NCI-H2227 treated with DMSO at 0.1 percent for 48 hours (cell line): ENCODE measurements at regions not wholly inside any gene's neighbourhood (a gene's known extent, or its start where the extent isn't known, plus 50 kb on each side); places are given as distances from the start of the nearest gene placed in this dataset.

ENCODE experiments used
- DNase-seq: peaks from one replicate; lab custom pipeline; 2025; lab: John Stamatoyannopoulos, UW

DNA sequence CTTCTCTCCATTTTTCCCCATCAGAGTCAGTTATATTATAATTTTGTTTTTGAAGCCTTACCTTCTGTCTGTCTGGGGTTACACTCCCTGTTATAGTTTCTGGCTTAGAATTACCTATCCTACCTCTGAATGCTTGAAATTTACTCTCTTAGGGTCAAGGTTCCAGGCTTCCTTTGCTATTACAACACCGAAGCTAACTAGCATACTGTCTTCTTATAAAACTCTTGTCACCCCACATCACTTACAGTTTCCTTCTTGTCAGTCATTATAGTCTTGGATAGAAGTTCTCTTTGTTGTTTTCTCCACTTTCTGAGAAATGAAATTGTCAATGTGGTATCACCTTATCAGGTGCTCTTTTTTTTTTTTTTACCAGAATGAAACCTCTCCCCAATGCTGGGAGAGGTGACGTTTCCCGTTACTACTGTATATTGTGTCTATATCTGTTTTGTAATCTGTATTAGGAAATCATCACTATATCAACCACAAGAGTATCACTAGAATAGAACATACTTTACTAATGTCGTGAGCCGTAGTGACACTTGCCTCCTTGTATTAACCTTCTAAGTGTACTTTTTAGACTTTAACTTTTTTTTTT, 69.2 kb upstream of the PSMA6 start:
- DNase-seq: no peak

DNA sequence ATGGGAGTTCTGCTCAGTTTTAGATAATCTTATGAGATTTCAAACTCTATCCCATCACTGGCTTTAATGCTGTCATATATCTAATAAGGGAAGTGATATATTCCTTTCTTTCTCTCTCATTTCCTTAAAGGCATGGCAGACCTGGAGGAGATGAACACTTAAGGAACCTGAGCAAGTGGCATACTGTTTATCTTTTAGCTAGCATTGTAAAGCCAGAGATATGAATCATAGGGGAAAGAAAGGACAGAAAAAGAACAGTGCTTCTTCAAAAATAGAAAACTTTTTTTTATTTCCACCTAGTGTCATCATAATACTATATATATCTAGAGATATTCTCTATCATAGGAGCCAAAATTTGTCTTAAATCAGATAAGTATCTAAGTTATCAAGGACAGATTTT, 68.3 kb upstream of the PSMA6 start:
- no peak for DNase-seq

DNA sequence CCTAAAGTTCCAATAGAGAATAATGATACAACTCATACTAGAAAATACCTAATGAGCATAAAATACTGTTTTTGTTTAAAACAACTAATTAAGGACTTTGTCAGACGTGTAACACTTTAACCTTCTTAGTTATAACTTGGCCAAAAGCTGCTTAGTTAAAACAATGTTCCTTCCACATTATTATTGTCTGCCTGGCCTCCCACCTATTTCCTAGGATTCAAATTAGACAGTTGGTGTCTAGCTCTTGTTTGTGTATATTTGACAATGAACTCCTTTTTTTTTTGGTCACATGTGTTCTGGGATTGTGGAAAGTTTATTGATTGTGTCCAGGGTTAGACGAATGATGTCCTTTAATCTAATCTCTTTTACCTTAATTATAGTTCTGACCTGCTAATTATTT, 67.6 kb upstream of the PSMA6 start:
- no peak for DNase-seq

DNA sequence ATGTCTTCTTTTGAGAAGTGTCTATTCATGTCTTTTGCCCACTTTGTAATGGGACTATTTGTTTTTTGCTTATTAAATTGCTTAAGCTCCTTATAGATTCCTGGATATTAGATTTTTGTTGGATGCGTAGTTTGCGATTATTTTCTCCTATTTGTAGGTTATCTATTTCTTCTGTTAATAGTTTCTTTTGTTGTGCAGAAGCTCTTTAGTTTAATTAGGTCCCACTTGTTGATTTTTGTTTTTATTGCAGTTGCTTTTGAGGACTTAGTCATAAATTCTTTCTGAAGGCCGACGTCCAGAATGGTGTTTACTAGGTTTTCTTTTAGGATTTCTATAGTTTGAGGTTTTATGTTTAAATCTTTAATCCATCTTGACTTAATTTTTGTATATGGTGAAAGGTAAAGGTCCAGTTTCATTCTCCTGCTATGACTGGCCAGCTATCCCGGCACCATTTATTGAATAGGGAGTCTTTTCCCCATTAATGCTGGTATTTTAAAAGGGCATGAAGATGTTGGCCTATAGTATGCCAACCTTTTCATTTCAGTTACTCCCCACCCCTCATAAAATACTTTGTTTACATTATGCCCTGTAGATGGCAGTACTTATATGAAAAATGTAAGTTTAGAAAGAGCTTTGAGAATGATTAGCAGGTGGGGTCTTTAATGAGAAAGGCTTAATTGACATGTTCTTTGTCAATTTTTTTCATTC, 62.9 kb upstream of the PSMA6 start:
- no peak for DNase-seq

DNA sequence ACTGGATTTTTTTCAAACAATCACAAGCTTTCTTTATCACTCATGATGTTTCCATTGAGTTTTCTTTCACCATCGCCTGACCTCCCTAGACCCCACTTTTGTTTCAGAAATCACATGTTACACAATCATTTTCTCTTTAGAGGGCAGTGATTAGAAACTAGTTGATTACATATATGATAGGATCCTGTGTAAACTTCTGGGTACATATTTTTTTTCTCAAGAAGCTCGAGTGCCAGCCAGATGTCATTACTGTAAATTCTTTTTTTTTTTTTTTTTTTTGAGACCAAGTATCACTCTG, 62.4 kb upstream of the PSMA6 start:
- no peak for DNase-seq

DNA sequence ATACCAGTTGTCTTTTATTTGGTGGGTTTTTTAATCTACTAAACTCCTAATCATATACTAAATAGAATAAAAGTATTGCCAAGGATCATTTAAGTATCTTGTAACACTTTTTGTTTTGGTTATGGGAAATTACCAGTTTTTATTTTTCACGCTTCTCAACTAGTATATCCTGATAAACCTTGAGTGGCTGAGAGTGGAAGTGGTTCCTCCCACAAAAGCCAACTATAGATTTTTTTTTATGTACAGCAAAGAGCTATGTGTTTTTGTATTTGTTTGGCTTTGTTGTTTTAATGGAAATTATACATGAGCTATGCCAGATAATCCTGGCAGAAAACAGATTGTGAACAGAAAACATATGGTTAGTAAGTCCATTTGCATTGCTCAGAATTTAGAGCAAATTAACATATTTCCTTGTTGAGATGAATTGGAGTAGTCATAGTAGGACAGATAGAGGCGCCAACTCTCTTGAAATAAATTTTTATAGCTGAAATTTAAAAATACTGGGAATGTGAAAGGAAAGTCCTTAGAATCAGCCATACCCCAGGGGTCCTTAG, 60.9 kb upstream of the PSMA6 start:
- DNase-seq: no peak

DNA sequence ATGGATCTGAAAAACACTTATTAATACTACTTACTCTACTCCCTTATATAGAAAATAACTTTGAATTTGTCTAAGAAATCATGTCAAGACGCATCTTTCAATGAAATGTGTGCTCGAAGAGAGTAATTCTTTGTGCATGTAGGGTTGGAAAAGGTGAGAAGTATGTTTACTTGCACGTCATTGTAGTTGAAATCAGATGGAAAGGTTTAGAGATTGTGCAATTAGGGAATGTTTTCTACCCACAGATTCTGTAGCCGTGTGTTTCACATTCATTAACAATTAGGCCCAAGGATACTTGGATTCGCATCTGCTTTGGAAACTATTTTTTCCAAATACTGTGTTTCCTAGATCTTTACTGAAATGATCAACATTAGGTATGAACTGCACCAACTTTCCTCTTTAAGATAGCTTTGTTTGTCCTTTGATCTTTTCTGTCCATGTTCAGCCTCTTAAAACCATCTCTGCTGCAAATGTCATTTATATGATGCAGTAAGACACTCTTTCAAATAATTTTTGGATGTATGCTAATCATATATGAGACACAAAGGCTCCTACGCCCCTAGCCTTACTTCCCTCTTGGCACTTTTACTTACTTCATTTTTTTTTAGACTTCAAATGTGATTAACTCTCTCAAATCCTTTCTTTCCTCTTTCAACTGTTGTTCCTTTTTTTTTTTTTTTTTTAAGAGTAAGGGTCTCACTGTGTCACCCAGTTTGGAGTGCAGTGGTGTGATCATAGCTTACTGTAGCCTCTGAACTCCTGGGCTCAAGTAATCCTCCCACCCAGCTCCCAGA, 58.0 kb upstream of the PSMA6 start:
- DNase-seq: no peak

DNA sequence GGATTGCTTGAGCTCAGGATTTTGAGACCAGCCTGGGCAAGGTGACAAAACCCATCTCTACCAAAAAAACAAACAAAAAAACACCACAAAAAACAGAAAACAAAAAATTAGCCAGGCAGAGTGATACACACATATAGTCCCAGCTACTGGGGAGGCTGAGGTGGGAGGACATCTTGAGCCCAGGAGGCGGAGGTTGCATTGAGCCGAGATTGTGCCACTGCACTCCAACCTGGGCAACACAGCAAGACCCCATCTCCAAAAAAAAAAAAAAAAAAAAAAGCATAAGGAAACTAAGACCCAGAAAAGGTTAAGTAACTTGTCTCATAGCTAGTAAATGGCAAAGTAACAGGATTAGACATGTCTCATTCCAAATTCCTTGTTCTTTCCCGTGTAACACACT, 56.3 kb upstream of the PSMA6 start:
- DNase-seq: no peak

DNA sequence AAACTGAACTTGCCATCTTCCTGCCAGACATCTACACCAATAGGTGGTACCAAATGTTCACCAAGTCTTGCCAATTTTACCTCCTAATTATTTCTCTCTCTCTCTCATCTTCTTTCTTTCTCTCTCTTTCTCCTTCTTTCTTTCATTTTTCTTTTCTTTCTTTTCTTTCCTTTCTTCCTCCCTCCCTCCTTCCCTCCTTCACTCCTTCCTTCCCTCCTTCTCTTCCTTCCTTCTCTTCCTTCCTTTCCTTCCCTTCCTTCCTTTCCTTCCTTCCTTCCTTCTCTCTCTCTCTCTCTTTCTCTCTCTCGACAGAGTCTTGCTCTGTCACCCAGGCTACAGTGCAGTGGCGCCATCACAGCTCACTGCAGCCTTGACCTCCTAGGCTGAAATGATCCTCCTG, 55.4 kb upstream of the PSMA6 start:
- DNase-seq: no peak

DNA sequence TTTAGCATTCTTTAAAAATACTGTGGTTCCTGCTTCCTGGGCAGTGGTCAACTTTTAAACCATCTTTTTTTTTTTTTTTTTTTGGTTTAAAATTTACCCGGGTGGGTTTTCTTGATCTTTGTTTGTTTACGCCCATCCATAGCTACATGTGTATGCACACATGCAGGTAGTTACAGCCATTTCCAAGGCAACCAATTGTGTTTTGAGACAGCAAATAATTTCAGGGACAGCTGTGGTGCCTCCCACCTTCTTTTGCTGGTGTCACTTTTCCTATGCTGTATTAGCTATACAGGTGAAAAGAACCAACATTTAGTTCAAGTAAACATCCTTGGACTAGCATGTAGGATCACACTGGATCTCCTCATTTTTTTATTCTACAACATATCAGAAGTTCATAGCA, 52.0 kb upstream of the PSMA6 start:
- no peak for DNase-seq
